Activated naive CD8-positive, alpha-beta T cell treated with anti-CD3 and anti-CD28 coated beads, Interleukin-2, amount 50 U/mL, for 24 hours (primary cell): ENCODE measurements at regions not wholly inside any gene's neighbourhood (a gene's known extent, or its start where the extent isn't known, plus 50 kb on each side); places are given as distances from the start of the nearest gene placed in this dataset.
A peak's percentile ranks its signal among the peaks of the same experiment; 100 is the strongest.
"Not testable (repeated sequence)": the region's sequence is repeated elsewhere in the genome, so short reads cannot be mapped to it uniquely, and the experiment has no call there.

Source experiments
- ATAC-seq: fragments of 150-1000 bp; cut with Tn5 transposase; one replicate; pipeline ENCODE4 v1.10.0; 2021
- DNase-seq: peaks from one replicate; pipeline ENCODE4 v3.0.0; 2021
- H3K27ac Mint-ChIP-seq: one replicate; pipeline ENCODE4 v1.8.0; 2021; ENCODE audit warnings: mild to moderate bottlenecking, mixed read lengths
- H3K27me3 Mint-ChIP-seq: one replicate; pipeline ENCODE4 v1.8.0; 2021; ENCODE audit warnings: mixed read lengths
- H3K36me3 Mint-ChIP-seq: one replicate; pipeline ENCODE4 v1.8.0; 2021; ENCODE audit warnings: low read depth, mixed read lengths
- H3K4me1 Mint-ChIP-seq: one replicate; pipeline ENCODE4 v1.8.0; 2021; ENCODE audit warnings: mixed read lengths
- H3K4me3 Mint-ChIP-seq: one replicate; pipeline ENCODE4 v1.8.0; 2021; ENCODE audit warnings: mild to moderate bottlenecking, moderate library complexity, mixed read lengths
- H3K9me3 Mint-ChIP-seq: one replicate; pipeline ENCODE4 v1.8.0; 2021; ENCODE audit warnings: mixed read lengths

- H3K27me3 Mint-ChIP-seq, ATAC-seq, H3K27ac Mint-ChIP-seq, H3K36me3 Mint-ChIP-seq, H3K9me3 Mint-ChIP-seq, DNase-seq, H3K4me1 Mint-ChIP-seq, H3K4me3 Mint-ChIP-seq: not testable (repeated sequence)
These were observed 138.9 kb upstream of the GNAI1 start for GRCh38 chr7:79995741-79996140.

- Mint-ChIP-seq H3K9me3 (no peaks in the 10 kb centered on the region), H3K27me3 (no peaks in the 10 kb centered on the region), H3K4me3 (no peak overlapping the region), H3K27ac (no peak overlapping the region), H3K36me3 (no peaks in the 10 kb centered on the region), H3K4me1 (no peaks in the 10 kb centered on the region)
- DNase-seq = no peak
- ATAC-seq = no peak
These were observed 146.0 kb upstream of the GNAI1 start for GRCh38 chr7:79988653-79989052.

- H3K27ac Mint-ChIP-seq = no peak overlapping the region
- no peak overlapping the region for H3K4me3 Mint-ChIP-seq
- ATAC-seq = no peak
- no peaks in the 10 kb centered on the region for H3K4me1 Mint-ChIP-seq
- no peaks in the 10 kb centered on the region for H3K36me3 Mint-ChIP-seq
- no peaks in the 10 kb centered on the region for H3K27me3 Mint-ChIP-seq
- H3K9me3 Mint-ChIP-seq = no peaks in the 10 kb centered on the region
- no peak for DNase-seq
These were observed 150.4 kb upstream of the GNAI1 start for GRCh38 chr7:79984210-79984609.

GRCh38 chr7:79982141-79982770 lies 152.4 kb upstream of the GNAI1 start:
- no peaks in the 10 kb centered on the region for H3K4me1 Mint-ChIP-seq

GRCh38 chr7:79980376-79980775 lies 154.3 kb upstream of the GNAI1 start:
- Mint-ChIP-seq H3K4me1 (peaks cover 6% of the 10 kb centered on the region), H3K4me3 (no peak overlapping the region), H3K27ac (no peak overlapping the region), H3K9me3 (no peaks in the 10 kb centered on the region), H3K27me3 (no peaks in the 10 kb centered on the region), H3K36me3 (no peaks in the 10 kb centered on the region)
- DNase-seq (no peak), ATAC-seq (no peak)

More at GRCh38 chr7:79982141-79982770, 152.4 kb upstream of the GNAI1 start:
- Mint-ChIP-seq H3K36me3 (no peaks in the 10 kb centered on the region), H3K27me3 (no peaks in the 10 kb centered on the region), H3K4me3 (no peak overlapping the region), H3K9me3 (no peaks in the 10 kb centered on the region), H3K27ac (no peak overlapping the region)
- ATAC-seq (no peak), DNase-seq (no peak)

GRCh38 chr7:79979437-79979836 lies 155.2 kb upstream of the GNAI1 start:
- H3K4me1 Mint-ChIP-seq = peaks cover 6% of the 10 kb centered on the region
- H3K27me3 Mint-ChIP-seq = no peaks in the 10 kb centered on the region
- no peak overlapping the region for H3K4me3 Mint-ChIP-seq
- no peak for ATAC-seq
- no peak overlapping the region for H3K27ac Mint-ChIP-seq
- no peaks in the 10 kb centered on the region for H3K9me3 Mint-ChIP-seq
- no peaks in the 10 kb centered on the region for H3K36me3 Mint-ChIP-seq
- no peak for DNase-seq

- Mint-ChIP-seq H3K4me1 (peaks cover 6% of the 10 kb centered on the region), H3K27me3 (no peaks in the 10 kb centered on the region), H3K36me3 (no peaks in the 10 kb centered on the region), H3K9me3 (no peaks in the 10 kb centered on the region), H3K27ac (no peak overlapping the region), H3K4me3 (no peak overlapping the region)
- ATAC-seq (no peak), DNase-seq (no peak)
These were observed 157.2 kb upstream of the GNAI1 start for GRCh38 chr7:79977481-79977880.

- Mint-ChIP-seq H3K4me3 (peak overlapping the region; percentile 77), H3K27ac (peak overlapping the region; percentile 40)
- H3K4me1 Mint-ChIP-seq, H3K36me3 Mint-ChIP-seq, ATAC-seq, H3K27me3 Mint-ChIP-seq, H3K9me3 Mint-ChIP-seq: not testable (repeated sequence)
- DNase-seq = peak; percentile 4
These were observed 158.0 kb upstream of the GNAI1 start for GRCh38 chr7:79976711-79977020.

- not testable (repeated sequence) for H3K4me1 Mint-ChIP-seq, DNase-seq, ATAC-seq, H3K9me3 Mint-ChIP-seq, H3K27me3 Mint-ChIP-seq, H3K36me3 Mint-ChIP-seq
- H3K4me3 Mint-ChIP-seq = peak overlapping the region; percentile 77
- H3K27ac Mint-ChIP-seq = peak overlapping the region; percentile 40
These were observed 158.5 kb upstream of the GNAI1 start for GRCh38 chr7:79975986-79976710.

- Mint-ChIP-seq H3K27ac (no peak overlapping the region), H3K4me3 (no peak overlapping the region), H3K27me3 (no peaks in the 10 kb centered on the region), H3K36me3 (no peaks in the 10 kb centered on the region), H3K4me1 (peaks cover 6% of the 10 kb centered on the region), H3K9me3 (no peaks in the 10 kb centered on the region)
- no peak for ATAC-seq
- no peak for DNase-seq
These were observed 161.2 kb upstream of the GNAI1 start for GRCh38 chr7:79973455-79973854.

- no peaks in the 10 kb centered on the region for H3K9me3 Mint-ChIP-seq
- H3K4me1 Mint-ChIP-seq = peaks cover 2% of the 10 kb centered on the region
- H3K27me3 Mint-ChIP-seq = no peaks in the 10 kb centered on the region
- H3K36me3 Mint-ChIP-seq = no peaks in the 10 kb centered on the region
- ATAC-seq = no peak
- no peak for DNase-seq
- H3K4me3 Mint-ChIP-seq = no peak overlapping the region
- no peak overlapping the region for H3K27ac Mint-ChIP-seq
These were observed 163.6 kb upstream of the GNAI1 start for GRCh38 chr7:79971058-79971457.

GRCh38 chr7:79968894-79969293 lies 165.7 kb upstream of the GNAI1 start:
- no peaks in the 10 kb centered on the region for H3K27me3 Mint-ChIP-seq
- no peak overlapping the region for H3K27ac Mint-ChIP-seq
- DNase-seq (no peak), ATAC-seq (no peak)
- H3K4me3 Mint-ChIP-seq = no peak overlapping the region
- no peaks in the 10 kb centered on the region for H3K4me1 Mint-ChIP-seq
- H3K36me3 Mint-ChIP-seq = no peaks in the 10 kb centered on the region
- no peaks in the 10 kb centered on the region for H3K9me3 Mint-ChIP-seq

GRCh38 chr7:79968077-79968648 lies 166.5 kb upstream of the GNAI1 start:
- Mint-ChIP-seq H3K27me3 (no peaks in the 10 kb centered on the region), H3K9me3 (no peaks in the 10 kb centered on the region), H3K4me1 (no peaks in the 10 kb centered on the region), H3K36me3 (no peaks in the 10 kb centered on the region), H3K4me3 (no peak overlapping the region), H3K27ac (no peak overlapping the region)
- DNase-seq (no peak), ATAC-seq (no peak)

- ATAC-seq (no peak), DNase-seq (no peak)
- no peaks in the 10 kb centered on the region for H3K4me1 Mint-ChIP-seq
- no peaks in the 10 kb centered on the region for H3K36me3 Mint-ChIP-seq
- no peaks in the 10 kb centered on the region for H3K27me3 Mint-ChIP-seq
- no peaks in the 10 kb centered on the region for H3K9me3 Mint-ChIP-seq
- no peak overlapping the region for H3K4me3 Mint-ChIP-seq
- H3K27ac Mint-ChIP-seq = no peak overlapping the region
These were observed 168.7 kb upstream of the GNAI1 start for GRCh38 chr7:79965946-79966345.

- H3K9me3 Mint-ChIP-seq = no peaks in the 10 kb centered on the region
- no peak overlapping the region for H3K4me3 Mint-ChIP-seq
- H3K27me3 Mint-ChIP-seq = no peaks in the 10 kb centered on the region
- H3K36me3 Mint-ChIP-seq = no peaks in the 10 kb centered on the region
- DNase-seq (no peak), ATAC-seq (no peak)
- H3K27ac Mint-ChIP-seq = no peak overlapping the region
- no peaks in the 10 kb centered on the region for H3K4me1 Mint-ChIP-seq
These were observed 170.2 kb upstream of the GNAI1 start for GRCh38 chr7:79964463-79964862.
